HFFc6 (cell line): ENCODE measurements at regions not wholly inside any gene's neighbourhood (a gene's known extent, or its start where the extent isn't known, plus 50 kb on each side); places are given as distances from the start of the nearest gene placed in this dataset.
A peak's percentile ranks its signal among the peaks of the same experiment; 100 is the strongest.

Source experiments
- DNase-seq: peaks from one replicate; pipeline ENCODE4 v3.0.0-alpha.2; 2018
- H3K27ac Mint-ChIP-seq: 2 replicates; pipeline ENCODE4 v1.8.0; 2020; ENCODE audit warnings: mild to moderate bottlenecking, mixed read lengths
- H3K27me3 Mint-ChIP-seq: 2 replicates; pipeline ENCODE4 v1.8.0; 2021; ENCODE audit warnings: mild to moderate bottlenecking, moderate library complexity, mixed read lengths; ENCODE audit not compliant: insufficient read depth
- H3K36me3 Mint-ChIP-seq: 2 replicates; pipeline ENCODE4 v1.8.0; 2021; ENCODE audit warnings: low read depth, mixed read lengths
- H3K4me1 Mint-ChIP-seq: 2 replicates; pipeline ENCODE4 v1.8.0; 2020; ENCODE audit warnings: low read depth, mixed read lengths
- H3K4me3 Mint-ChIP-seq: 2 replicates; pipeline ENCODE4 v1.8.0; 2020; ENCODE audit warnings: mild to moderate bottlenecking, moderate library complexity, mixed read lengths
- H3K9me3 Mint-ChIP-seq: 2 replicates; pipeline ENCODE4 v1.8.0; 2020; ENCODE audit warnings: mild to moderate bottlenecking, mixed read lengths
- TF ChIP-seq, protein P1 (sequence below): fragments of 200-600 bp; sonication (generic); IDR thresholded peaks from 2 replicates; pipeline ENCODE4 v1.5.0; 2021; ENCODE audit warnings: antibody characterized with exemption, mild to moderate bottlenecking

DNA sequence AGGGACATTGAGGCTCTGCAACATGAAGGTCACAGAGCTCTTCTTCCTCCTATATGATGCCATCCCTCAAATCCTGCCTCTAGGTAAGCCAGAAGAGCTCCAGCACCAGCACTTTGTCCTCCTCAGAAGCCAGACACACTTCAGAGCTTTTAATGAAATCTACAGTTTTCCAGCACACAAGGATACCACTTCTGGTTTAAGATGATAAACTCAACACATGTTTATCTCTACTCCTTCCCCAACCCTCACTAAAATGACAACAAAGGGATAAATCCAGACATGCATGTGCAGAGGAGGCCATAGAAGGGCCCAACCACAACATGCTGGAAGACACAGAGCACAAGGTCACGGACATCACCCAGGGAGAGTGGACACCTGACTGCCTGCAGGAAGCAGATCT is 195.3 kb downstream of the USP12 start:
- DNase-seq: no peak
- TF ChIP-seq, protein P1, sequence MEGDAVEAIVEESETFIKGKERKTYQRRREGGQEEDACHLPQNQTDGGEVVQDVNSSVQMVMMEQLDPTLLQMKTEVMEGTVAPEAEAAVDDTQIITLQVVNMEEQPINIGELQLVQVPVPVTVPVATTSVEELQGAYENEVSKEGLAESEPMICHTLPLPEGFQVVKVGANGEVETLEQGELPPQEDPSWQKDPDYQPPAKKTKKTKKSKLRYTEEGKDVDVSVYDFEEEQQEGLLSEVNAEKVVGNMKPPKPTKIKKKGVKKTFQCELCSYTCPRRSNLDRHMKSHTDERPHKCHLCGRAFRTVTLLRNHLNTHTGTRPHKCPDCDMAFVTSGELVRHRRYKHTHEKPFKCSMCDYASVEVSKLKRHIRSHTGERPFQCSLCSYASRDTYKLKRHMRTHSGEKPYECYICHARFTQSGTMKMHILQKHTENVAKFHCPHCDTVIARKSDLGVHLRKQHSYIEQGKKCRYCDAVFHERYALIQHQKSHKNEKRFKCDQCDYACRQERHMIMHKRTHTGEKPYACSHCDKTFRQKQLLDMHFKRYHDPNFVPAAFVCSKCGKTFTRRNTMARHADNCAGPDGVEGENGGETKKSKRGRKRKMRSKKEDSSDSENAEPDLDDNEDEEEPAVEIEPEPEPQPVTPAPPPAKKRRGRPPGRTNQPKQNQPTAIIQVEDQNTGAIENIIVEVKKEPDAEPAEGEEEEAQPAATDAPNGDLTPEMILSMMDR: no peak
- peaks cover 14% of the 10 kb centered on the region for H3K27me3 Mint-ChIP-seq
- no peaks in the 10 kb centered on the region; the same call in 1 of the 2 replicates for H3K36me3 Mint-ChIP-seq
- H3K9me3 Mint-ChIP-seq: peaks cover 4% of the 10 kb centered on the region
- peaks cover 27% of the 10 kb centered on the region for H3K4me1 Mint-ChIP-seq
- no peak overlapping the region for H3K4me3 Mint-ChIP-seq
- no peak overlapping the region for H3K27ac Mint-ChIP-seq

GRCh38 chr13:26973946-26974345 is 197.7 kb downstream of the USP12 start:
- TF ChIP-seq, protein P1: no peak
- H3K36me3 Mint-ChIP-seq: no peaks in the 10 kb centered on the region; the same call in 1 of the 2 replicates
- peaks cover 14% of the 10 kb centered on the region for H3K27me3 Mint-ChIP-seq
- no peak overlapping the region for H3K27ac Mint-ChIP-seq
- peaks cover 30% of the 10 kb centered on the region for H3K4me1 Mint-ChIP-seq
- DNase-seq: no peak
- H3K4me3 Mint-ChIP-seq: no peak overlapping the region
- peaks cover 4% of the 10 kb centered on the region for H3K9me3 Mint-ChIP-seq

- no peak overlapping the region for H3K27ac Mint-ChIP-seq
- TF ChIP-seq, protein P1: no peak
These were observed 198.3 kb downstream of the USP12 start for GRCh38 chr13:26973295-26973694.

GRCh38 chr13:26971990-26972887 is 199.4 kb downstream of the USP12 start:
- H3K27ac Mint-ChIP-seq: no peak overlapping the region; the same call in 1 of the 2 replicates
- peaks cover 24% of the 10 kb centered on the region for H3K27me3 Mint-ChIP-seq
- TF ChIP-seq, protein P1: peak; percentile 70
- DNase-seq: no peak
- no peaks in the 10 kb centered on the region; the same call in 1 of the 2 replicates for H3K36me3 Mint-ChIP-seq
- no peak overlapping the region for H3K4me3 Mint-ChIP-seq
- peaks cover 4% of the 10 kb centered on the region for H3K9me3 Mint-ChIP-seq
- peaks cover 28% of the 10 kb centered on the region for H3K4me1 Mint-ChIP-seq

More at GRCh38 chr13:26973295-26973694, 198.3 kb downstream of the USP12 start:
- Mint-ChIP-seq H3K9me3 (peaks cover 4% of the 10 kb centered on the region), H3K4me1 (peaks cover 30% of the 10 kb centered on the region), H3K36me3 (no peaks in the 10 kb centered on the region; the same call in 1 of the 2 replicates), H3K4me3 (no peak overlapping the region), H3K27me3 (peaks cover 15% of the 10 kb centered on the region)
- no peak for DNase-seq

- H3K36me3 Mint-ChIP-seq: no peaks in the 10 kb centered on the region; the same call in 1 of the 2 replicates
- H3K27me3 Mint-ChIP-seq: peaks cover 37% of the 10 kb centered on the region
- no peak overlapping the region for H3K4me3 Mint-ChIP-seq
- TF ChIP-seq, protein P1: no peak
- H3K4me1 Mint-ChIP-seq: peaks cover 33% of the 10 kb centered on the region
- peaks cover 4% of the 10 kb centered on the region for H3K9me3 Mint-ChIP-seq
- H3K27ac Mint-ChIP-seq: no peak overlapping the region
- DNase-seq: no peak
These were observed 202.9 kb downstream of the USP12 start for GRCh38 chr13:26968431-26969341.
